Smooth muscle cell (in vitro differentiated cells): ENCODE measurements at regions not wholly inside any gene's neighbourhood (a gene's known extent, or its start where the extent isn't known, plus 50 kb on each side); places are given as distances from the start of the nearest gene placed in this dataset.

ENCODE experiments used
- DNase-seq: peaks from one replicate; lab custom pipeline; 2025; ENCODE audit not compliant: unreplicated experiment; lab: John Stamatoyannopoulos, UW
- H2AFZ ChIP-seq: fragments of 200-600 bp; sonication (generic); 2 replicates; pipeline ENCODE4 v1.6.0; 2016; ENCODE audit warnings: antibody characterized with exemption, low read depth, mild to moderate bottlenecking
- H3F3A ChIP-seq: fragments of 200-600 bp; sonication (generic); 2 replicates; pipeline ENCODE4 v1.6.0; 2017; ENCODE audit warnings: antibody characterized with exemption, low read depth
- H3K27ac ChIP-seq: fragments of 200-600 bp; sonication (generic); 2 replicates; pipeline ENCODE4 v1.5.1; 2016; ENCODE audit warnings: low read depth, mild to moderate bottlenecking
- H3K27me3 ChIP-seq: fragments of 200-600 bp; sonication (generic); 2 replicates; pipeline ENCODE4 v1.6.1; 2016; ENCODE audit warnings: low read depth, mild to moderate bottlenecking
- H3K36me3 ChIP-seq: fragments of 200-600 bp; sonication (generic); 2 replicates; pipeline ENCODE4 v1.5.1; 2016; ENCODE audit warnings: low read depth
- H3K4me1 ChIP-seq: fragments of 200-600 bp; sonication (generic); 2 replicates; pipeline ENCODE4 v1.5.1; 2016; ENCODE audit warnings: low read depth
- H3K4me2 ChIP-seq: fragments of 200-600 bp; sonication (generic); 2 replicates; pipeline ENCODE4 v1.6.0; 2016; ENCODE audit warnings: mild to moderate bottlenecking
- H3K4me3 ChIP-seq: fragments of 200-600 bp; sonication (generic); 2 replicates; pipeline ENCODE4 v1.5.1; 2016; ENCODE audit warnings: mild to moderate bottlenecking
- H3K79me2 ChIP-seq: fragments of 200-600 bp; sonication (generic); 2 replicates; pipeline ENCODE4 v1.6.0; 2016; ENCODE audit warnings: low read depth, mild to moderate bottlenecking
- H3K9ac ChIP-seq: fragments of 200-600 bp; sonication (generic); 2 replicates; pipeline ENCODE4 v1.6.0; 2016; ENCODE audit warnings: low read depth
- H3K9me3 ChIP-seq: fragments of 200-600 bp; sonication (generic); replicated peaks from 2 replicates; pipeline ENCODE4 v1.5.1; 2016; ENCODE audit warnings: low read depth
- H4K20me1 ChIP-seq: fragments of 200-600 bp; sonication (generic); 2 replicates; pipeline ENCODE4 v1.6.0; 2016; ENCODE audit warnings: low read depth
- CTCF ChIP-seq: fragments of 200-600 bp; sonication (generic); IDR thresholded peaks from 2 replicates; pipeline ENCODE4 v1.5.1; 2017; ENCODE audit warnings: borderline replicate concordance, mild to moderate bottlenecking, antibody characterized with exemption; ENCODE audit not compliant: insufficient read depth, poor library complexity, severe bottlenecking
- WGBS: methylation state at CpG from one replicate; pipeline ENCODE4 v1.1.7; 2016; ENCODE audit warnings: low lambda C conversion rate; 5-methylcytosine and 5-hydroxymethylcytosine counted together

GRCh38 chr6:126261792-126262421, 78.0 kb upstream of the CENPW start:
- H3K79me2 ChIP-seq: no peaks in the 10 kb centered on the region
- 95% methylated on average over 7 of the region's 7 CpGs for WGBS
- H3K27me3 ChIP-seq: no peaks in the 10 kb centered on the region
- H3K27ac ChIP-seq: no peak overlapping the region
- H2AFZ ChIP-seq: no peak overlapping the region
- H3F3A ChIP-seq: no peaks in the 10 kb centered on the region
- TF ChIP-seq CTCF: no peak
- H3K4me2 ChIP-seq: no peak overlapping the region
- no peaks in the 10 kb centered on the region for H3K4me1 ChIP-seq
- H4K20me1 ChIP-seq: no peaks in the 10 kb centered on the region
- H3K4me3 ChIP-seq: no peak overlapping the region
- no peaks in the 10 kb centered on the region for H3K36me3 ChIP-seq
- H3K9me3 ChIP-seq: no peaks in the 10 kb centered on the region
- H3K9ac ChIP-seq: no peak overlapping the region
- no peak for DNase-seq

GRCh38 chr6:126264265-126264664, 75.7 kb upstream of the CENPW start:
- Histone ChIP-seq H3K27me3 (no peaks in the 10 kb centered on the region), H2AFZ (no peak overlapping the region), H3F3A (no peaks in the 10 kb centered on the region), H3K4me3 (no peak overlapping the region), H3K36me3 (no peaks in the 10 kb centered on the region), H3K4me1 (no peaks in the 10 kb centered on the region), H3K79me2 (no peaks in the 10 kb centered on the region), H3K4me2 (no peak overlapping the region), H3K27ac (no peak overlapping the region), H4K20me1 (no peaks in the 10 kb centered on the region), H3K9ac (no peak overlapping the region), H3K9me3 (no peaks in the 10 kb centered on the region)
- no peak for TF ChIP-seq CTCF
- 90% methylated on average over 1 of the region's 1 CpG for WGBS
- DNase-seq: no peak

GRCh38 chr6:126266664-126267063, 73.3 kb upstream of the CENPW start:
- no peak overlapping the region for H3K27ac ChIP-seq
- TF ChIP-seq CTCF: no peak
- no peaks in the 10 kb centered on the region for H3K27me3 ChIP-seq
- H3K9ac ChIP-seq: no peak overlapping the region
- H3K4me3 ChIP-seq: no peak overlapping the region
- no peaks in the 10 kb centered on the region for H3K4me1 ChIP-seq
- 100% methylated on average over 1 of the region's 1 CpG for WGBS
- H3F3A ChIP-seq: no peaks in the 10 kb centered on the region
- no peaks in the 10 kb centered on the region for H3K79me2 ChIP-seq
- no peak overlapping the region for H3K4me2 ChIP-seq
- no peaks in the 10 kb centered on the region for H3K36me3 ChIP-seq
- no peaks in the 10 kb centered on the region for H4K20me1 ChIP-seq
- no peaks in the 10 kb centered on the region for H3K9me3 ChIP-seq
- no peak overlapping the region for H2AFZ ChIP-seq
- no peak for DNase-seq

- Histone ChIP-seq H3K9me3 (no peaks in the 10 kb centered on the region), H3K4me2 (no peak overlapping the region), H3K4me1 (no peaks in the 10 kb centered on the region), H3K4me3 (no peak overlapping the region), H2AFZ (no peak overlapping the region), H3K79me2 (no peaks in the 10 kb centered on the region), H3K27me3 (no peaks in the 10 kb centered on the region), H3F3A (no peaks in the 10 kb centered on the region), H3K27ac (no peak overlapping the region), H3K9ac (no peak overlapping the region), H3K36me3 (no peaks in the 10 kb centered on the region), H4K20me1 (no peaks in the 10 kb centered on the region)
- no peak for TF ChIP-seq CTCF
- DNase-seq: no peak
- WGBS: 82% methylated on average over 1 of the region's 1 CpG
These were observed 72.3 kb upstream of the CENPW start for GRCh38 chr6:126267626-126268025.
